Esophagus squamous epithelium (tissue), 5 donors: ENCODE measurements at regions not wholly inside any gene's neighbourhood (a gene's known extent, or its start where the extent isn't known, plus 50 kb on each side); places are given as distances from the start of the nearest gene placed in this dataset.

ENCODE experiments used
- DNase-seq: peaks from one replicate; lab custom pipeline; 2025; lab: John Stamatoyannopoulos, UW
- H3K27ac ChIP-seq, 4 donors: fragments of 200-600 bp; sonication (generic); one replicate each; pipeline ENCODE4 v1.5.1; 2016 to 2019; ENCODE audit warnings: mild to moderate bottlenecking in 1 of 4
- H3K27me3 ChIP-seq, 4 donors: fragments of 200-600 bp; sonication (generic); 1 replicate in 3 of 4; 2 replicates in 1 of 4; pipeline versions ENCODE4 v1.5.1 to v1.6.0; 2017 to 2021; ENCODE audit warnings: antibody characterized with exemption in 1 of 4
- H3K36me3 ChIP-seq, 3 donors: fragments of 200-600 bp; sonication (generic); one replicate each; pipeline ENCODE4 v1.5.1; 2016 to 2019
- H3K4me1 ChIP-seq, 3 donors: fragments of 200-600 bp; sonication (generic); one replicate each; pipeline ENCODE4 v1.5.1; 2017 to 2019
- H3K4me3 ChIP-seq, 4 donors: fragments of 200-600 bp; sonication (generic); 1 replicate in 3 of 4; 2 replicates in 1 of 4; pipeline ENCODE4 v1.5.1; 2016 to 2019; ENCODE audit warnings: mild to moderate bottlenecking in 2 of 4, moderate library complexity in 1 of 4
- H3K9me3 ChIP-seq, 3 donors: fragments of 200-600 bp; sonication (generic); one replicate each; pipeline ENCODE4 v1.5.1; 2016 to 2019
- POLR2A ChIP-seq, 4 donors: fragments of 450-650 bp; IDR thresholded peaks; one replicate each; pipeline ENCODE4 v1.6.1; 2017; ENCODE audit warnings: antibody characterized with exemption in 4 of 4, mild to moderate bottlenecking in 4 of 4, moderate library complexity in 3 of 4
- WGBS, 2 donors: methylation state at CpG; one replicate each; pipeline ENCODE4 v1.1.5; 2018; 5-methylcytosine and 5-hydroxymethylcytosine counted together
- intact Hi-C: fragments of 100-400 bp; cut with DNase I; formaldehyde crosslinking; loops from one replicate; pipeline ENCODE4 v1.15.0; 2022
- TF ChIP-seq, protein P1 (sequence below), 6 experiments: fragments of 450-650 bp in 4 of 6; fragments of 200-600 bp in 2 of 6; sonication (generic) in 2 of 6; IDR thresholded peaks; one replicate each; pipeline ENCODE4 v1.5.1; 2016 to 2019; ENCODE audit warnings: antibody characterized with exemption in 6 of 6, mild to moderate bottlenecking in 4 of 6, moderate library complexity in 4 of 6
- donor health status: DM: yes; HTN: yes; CAD: no.

DNA sequence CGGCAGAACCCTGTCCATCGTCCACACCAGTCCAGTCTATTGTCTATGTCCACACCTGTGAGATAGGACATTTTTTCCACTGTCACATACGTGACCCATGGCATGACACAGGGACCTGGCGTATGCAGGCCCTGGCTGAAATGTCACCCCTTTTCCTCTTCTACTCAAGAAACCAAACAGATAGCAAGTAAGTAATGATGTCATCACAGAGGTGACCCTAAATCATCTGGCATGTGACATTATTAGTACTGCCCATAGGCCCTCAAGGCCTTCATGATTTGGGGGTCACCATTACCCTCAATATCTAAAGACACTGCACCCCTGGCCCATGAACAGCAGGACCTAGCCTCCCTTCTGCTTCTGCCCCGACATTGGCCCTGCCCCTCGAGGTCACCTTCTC is 88.3 kb downstream of the LHX2 start:
- H3K36me3 ChIP-seq, result no peaks in the 10 kb centered on the region
- H3K27me3 ChIP-seq, result peaks cover 0 to 65% (median 0%) of the 10 kb centered on the region in 4 donors
- no peak for DNase-seq
- no peaks in the 10 kb centered on the region for H3K9me3 ChIP-seq
- H3K27ac ChIP-seq, result no peak overlapping the region
- WGBS, 2 donors, result 76 to 85% methylated on average over 3 to 5 of the region's 6 CpGs
- no peak for TF ChIP-seq POLR2A (IDR thresholded peaks at IDR 0.05)
- TF ChIP-seq, protein P1, sequence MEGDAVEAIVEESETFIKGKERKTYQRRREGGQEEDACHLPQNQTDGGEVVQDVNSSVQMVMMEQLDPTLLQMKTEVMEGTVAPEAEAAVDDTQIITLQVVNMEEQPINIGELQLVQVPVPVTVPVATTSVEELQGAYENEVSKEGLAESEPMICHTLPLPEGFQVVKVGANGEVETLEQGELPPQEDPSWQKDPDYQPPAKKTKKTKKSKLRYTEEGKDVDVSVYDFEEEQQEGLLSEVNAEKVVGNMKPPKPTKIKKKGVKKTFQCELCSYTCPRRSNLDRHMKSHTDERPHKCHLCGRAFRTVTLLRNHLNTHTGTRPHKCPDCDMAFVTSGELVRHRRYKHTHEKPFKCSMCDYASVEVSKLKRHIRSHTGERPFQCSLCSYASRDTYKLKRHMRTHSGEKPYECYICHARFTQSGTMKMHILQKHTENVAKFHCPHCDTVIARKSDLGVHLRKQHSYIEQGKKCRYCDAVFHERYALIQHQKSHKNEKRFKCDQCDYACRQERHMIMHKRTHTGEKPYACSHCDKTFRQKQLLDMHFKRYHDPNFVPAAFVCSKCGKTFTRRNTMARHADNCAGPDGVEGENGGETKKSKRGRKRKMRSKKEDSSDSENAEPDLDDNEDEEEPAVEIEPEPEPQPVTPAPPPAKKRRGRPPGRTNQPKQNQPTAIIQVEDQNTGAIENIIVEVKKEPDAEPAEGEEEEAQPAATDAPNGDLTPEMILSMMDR (IDR thresholded peaks at IDR 0.05), result no peak
- H3K4me1 ChIP-seq, result no peaks in the 10 kb centered on the region
- intact Hi-C loops, result no loop called here
- H3K4me3 ChIP-seq, result no peak overlapping the region

DNA sequence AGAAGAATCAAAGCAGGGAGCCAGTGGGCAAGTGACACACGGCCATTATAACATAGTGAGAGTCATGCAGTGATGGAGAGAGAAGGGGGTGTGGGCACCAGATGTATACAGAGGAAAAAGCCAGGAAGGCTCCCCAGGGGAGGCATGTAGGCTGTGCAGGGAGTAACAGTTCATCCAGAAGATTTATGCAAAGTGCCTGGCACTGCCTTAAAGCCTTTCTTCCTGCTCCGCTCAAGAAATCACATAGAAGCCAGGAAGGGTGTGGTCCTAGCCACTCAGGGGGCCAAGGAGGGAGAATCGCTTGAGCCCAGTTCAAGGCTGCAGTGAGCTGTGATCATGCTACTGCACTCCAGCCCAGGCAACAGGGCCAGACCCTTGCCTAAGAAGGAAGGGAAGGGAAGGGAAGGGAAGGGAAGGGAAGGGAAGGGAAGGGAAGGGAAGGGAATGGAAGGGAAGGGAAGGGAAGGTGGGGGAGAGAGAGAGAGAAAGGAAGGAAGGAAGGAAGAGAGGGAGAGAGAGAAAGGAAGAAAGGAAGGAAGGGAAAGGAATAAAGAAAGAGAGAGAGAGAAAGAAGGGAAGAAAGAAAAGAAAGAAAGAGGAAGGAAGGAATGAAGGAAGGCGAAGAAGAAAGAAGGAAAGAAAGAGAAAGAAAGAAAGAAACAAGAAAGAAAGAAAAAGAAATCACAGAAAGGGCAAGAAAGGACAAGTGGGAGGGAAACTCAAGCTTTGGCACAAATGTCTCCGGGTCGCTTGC is 89.8 kb downstream of the LHX2 start:
- DNase-seq, result no peak
- Histone ChIP-seq H3K27ac (no peak overlapping the region), H3K9me3 (no peaks in the 10 kb centered on the region), H3K36me3 (no peaks in the 10 kb centered on the region), H3K27me3 (peaks cover 0 to 64% (median 0%) of the 10 kb centered on the region in 4 donors), H3K4me1 (no peaks in the 10 kb centered on the region), H3K4me3 (no peak overlapping the region)
- intact Hi-C loops, result no loop called here
- TF ChIP-seq POLR2A (IDR thresholded peaks at IDR 0.05), result no peak
- TF ChIP-seq, protein P1 (IDR thresholded peaks at IDR 0.05), result no peak
- 38 to 40% methylated on average over 4 to 5 of the region's 6 CpGs for WGBS, 2 donors

DNA sequence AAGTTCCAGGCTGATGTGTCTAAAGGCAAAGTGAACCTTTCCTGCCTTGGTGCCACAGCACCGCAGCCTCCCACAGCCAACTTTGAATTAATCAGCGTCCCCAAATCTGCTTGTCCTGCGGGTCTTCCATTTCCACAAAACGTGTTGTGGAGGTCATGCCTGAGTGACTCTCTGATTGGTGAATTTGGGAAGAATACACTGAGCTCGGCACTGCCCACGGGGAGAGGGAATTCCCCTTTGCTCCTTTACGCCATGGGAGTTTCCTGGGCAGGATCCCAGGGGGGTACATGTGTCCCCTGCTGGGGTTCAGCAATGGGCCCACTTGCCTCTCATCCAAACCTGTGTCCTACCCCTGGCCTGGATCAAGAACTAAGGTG is 90.4 kb downstream of the LHX2 start:
- DNase-seq, result no peak
- Histone ChIP-seq H3K9me3 (no peaks in the 10 kb centered on the region), H3K4me1 (no peaks in the 10 kb centered on the region), H3K4me3 (no peak overlapping the region), H3K27ac (no peak overlapping the region), H3K36me3 (no peaks in the 10 kb centered on the region), H3K27me3 (peaks cover 0 to 64% (median 0%) of the 10 kb centered on the region in 4 donors)
- TF ChIP-seq, protein P1 (IDR thresholded peaks at IDR 0.05), result no peak
- no peak for TF ChIP-seq POLR2A (IDR thresholded peaks at IDR 0.05)
- WGBS, 2 donors, result 15 to 26% methylated on average over 5 to 6 of the region's 7 CpGs
- intact Hi-C loops, result no loop called here

DNA sequence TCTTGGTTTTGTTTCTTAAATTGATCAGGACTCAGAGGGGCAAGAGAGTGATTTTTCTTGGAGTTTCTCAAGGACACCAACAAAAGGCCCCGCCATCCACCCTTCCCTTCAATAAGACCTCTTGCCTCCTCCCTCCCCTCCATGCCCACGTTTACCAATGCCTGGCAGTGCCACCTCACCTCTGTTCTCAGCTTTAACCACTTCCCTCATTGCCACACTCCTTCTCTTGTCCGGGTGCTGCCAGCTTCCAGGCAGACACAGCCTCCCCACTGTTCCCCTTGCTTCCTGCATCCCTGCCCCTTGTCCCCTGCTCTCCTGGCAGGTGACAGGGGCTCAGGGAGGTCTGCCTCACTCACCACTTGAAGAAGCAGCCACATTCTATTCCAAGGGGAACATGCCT is 90.8 kb downstream of the LHX2 start:
- Histone ChIP-seq H3K36me3 (no peaks in the 10 kb centered on the region), H3K4me1 (no peaks in the 10 kb centered on the region), H3K4me3 (no peak overlapping the region), H3K27ac (no peak overlapping the region), H3K27me3 (peaks cover 0 to 64% (median 0%) of the 10 kb centered on the region in 4 donors), H3K9me3 (no peaks in the 10 kb centered on the region)
- 31 to 35% methylated on average over 3 of the region's 3 CpGs for WGBS, 2 donors
- TF ChIP-seq POLR2A (IDR thresholded peaks at IDR 0.05), result no peak
- TF ChIP-seq, protein P1 (IDR thresholded peaks at IDR 0.05), result no peak
- intact Hi-C loops, result no loop called here
- no peak for DNase-seq

DNA sequence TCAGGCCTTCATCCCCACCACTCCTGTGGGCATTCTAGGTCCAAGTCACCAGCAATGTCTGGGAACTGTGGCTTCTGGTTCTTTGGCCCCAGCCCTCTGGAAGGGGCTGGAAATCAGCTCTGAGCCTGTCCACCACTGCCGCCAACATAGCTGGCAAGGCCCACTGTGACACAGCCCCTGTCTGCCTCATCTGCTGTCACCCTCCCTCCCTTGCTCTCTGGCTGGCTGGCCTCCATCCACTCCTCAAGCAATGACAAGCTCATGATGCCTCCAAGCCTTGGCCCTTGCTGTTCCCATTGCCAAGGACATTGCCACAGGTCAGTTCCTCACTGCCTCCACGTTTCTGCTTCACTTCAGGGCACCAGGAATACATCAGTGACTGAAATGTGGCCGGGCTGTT is 93.7 kb downstream of the LHX2 start:
- peaks cover 0 to 56% (median 0%) of the 10 kb centered on the region in 4 donors for H3K27me3 ChIP-seq
- no peaks in the 10 kb centered on the region for H3K9me3 ChIP-seq
- H3K4me3 ChIP-seq, result no peak overlapping the region
- DNase-seq, result no peak
- WGBS, 2 donors, result 56 to 58% methylated on average over 2 to 3 of the region's 3 CpGs
- H3K27ac ChIP-seq, result no peak overlapping the region
- no peaks in the 10 kb centered on the region for H3K36me3 ChIP-seq
- intact Hi-C loops, result no loop called here
- TF ChIP-seq, protein P1 (IDR thresholded peaks at IDR 0.05), result no peak
- no peaks in the 10 kb centered on the region for H3K4me1 ChIP-seq
